HepG2 (cell line): ENCODE measurements at regions not wholly inside any gene's neighbourhood (a gene's known extent, or its start where the extent isn't known, plus 50 kb on each side); places are given as distances from the start of the nearest gene placed in this dataset.

Experiments used
- CTCF ChIP-seq: sonication (generic); formaldehyde crosslinking; IDR thresholded peaks from 2 replicates; pipeline ENCODE4 v1.5.0; 2020; ENCODE audit warnings: mild to moderate bottlenecking, missing genetic modification reagents, moderate library complexity
- FOXO1 ChIP-seq: sonication (generic); formaldehyde crosslinking; IDR thresholded peaks from 2 replicates; pipeline ENCODE4 v1.4.0; 2020; ENCODE audit warnings: missing genetic modification reagents
- RARA ChIP-seq: IDR thresholded peaks from 2 replicates; pipeline ENCODE4 v1.6.1; 2016; ENCODE audit warnings: missing genetic modification reagents, missing compliant biosample characterization
- SNAPC2 ChIP-seq: sonication (generic); formaldehyde crosslinking; IDR thresholded peaks from 2 replicates; pipeline ENCODE4 v1.8.1; 2022; ENCODE audit warnings: mild to moderate bottlenecking, missing genetic modification reagents
- ZBTB26 ChIP-seq: IDR thresholded peaks from 2 replicates; pipeline ENCODE4 v1.6.1; 2016; ENCODE audit warnings: missing compliant biosample characterization, missing genetic modification reagents, borderline replicate concordance
- ZBTB40 ChIP-seq, 2 experiments: fragments of 450-650 bp in 1 of 2; sonication (generic) in 1 of 2; formaldehyde crosslinking in 1 of 2; IDR thresholded peaks; 2 replicates each; pipeline versions ENCODE4 v1.6.1 to v1.8.0; 2016 to 2022; ENCODE audit warnings: antibody characterized with exemption in 1 of 2, mild to moderate bottlenecking in 1 of 2, missing genetic modification reagents in 1 of 2
- ZNF570 ChIP-seq: sonication (generic); formaldehyde crosslinking; IDR thresholded peaks from 2 replicates; pipeline ENCODE4 v1.4.0; 2020; ENCODE audit warnings: mild to moderate bottlenecking, missing genetic modification reagents, borderline replicate concordance
- ZNF619 ChIP-seq: sonication (generic); formaldehyde crosslinking; IDR thresholded peaks from 2 replicates; pipeline ENCODE4 v1.4.0; 2020; ENCODE audit warnings: mild to moderate bottlenecking, missing genetic modification reagents

- TF ChIP-seq ZNF619 (CRISPR knock-in tag), result no peak
- no peak for TF ChIP-seq CTCF (CRISPR knock-in tag)
- TF ChIP-seq SNAPC2 (CRISPR knock-in tag), result no peak
- no peak for TF ChIP-seq ZBTB26
- TF ChIP-seq ZBTB40 (IDR thresholded peaks at IDR 0.05), result no peak
- no peak for TF ChIP-seq ZBTB40 (CRISPR knock-in tag; IDR thresholded peaks at IDR 0.05)
- no peak for TF ChIP-seq ZNF570
- no peak for TF ChIP-seq FOXO1 (CRISPR knock-in tag)
- TF ChIP-seq RARA (CRISPR knock-in tag), result no peak
Measured at GRCh38 chr3:34969513-34969912, 669.8 kb upstream of the ARPP21 start.
